ENCODE measurements at regions not wholly inside any gene's neighbourhood (a gene's known extent, or its start where the extent isn't known, plus 50 kb on each side); places are given as distances from the start of the nearest gene placed in this dataset.

- Histone ChIP-seq H3K79me2 (ENCODE audit: control insufficient read depth, insufficient read depth, low read length) (no peaks in the 10 kb centered on the region), H3K27ac (ENCODE audit: extremely low read depth, low read depth, low read length) (no peak overlapping the region), H4K20me1 (replicated peaks; ENCODE audit: control insufficient read depth, insufficient read depth, low read length) (no peaks in the 10 kb centered on the region), H3K4me2 (ENCODE audit: insufficient read depth, low read length) (no peak overlapping the region), H3K27me3 (ENCODE audit: control insufficient read depth in 2 of 2, insufficient read depth in 2 of 2, low read length in 2 of 2) (peaks cover 11 to 35% of the 10 kb centered on the region in 2 experiments; a peak in 4 of 5 replicates), H3K9me3 (replicated peaks; ENCODE audit: control insufficient read depth, insufficient read depth, low read depth, low read length) (no peaks in the 10 kb centered on the region), H3K9me1 (ENCODE audit: control insufficient read depth, insufficient read depth, low read length) (no peaks in the 10 kb centered on the region), H2AFZ (ENCODE audit: low read depth, low read length) (no peak overlapping the region), H3K36me3 (ENCODE audit: control insufficient read depth, insufficient read depth, low read length) (no peaks in the 10 kb centered on the region), H3K4me1 (replicated peaks in 1 of 2; ENCODE audit: control insufficient read depth in 2 of 2, insufficient read depth in 2 of 2, low read length in 2 of 2) (no peaks in the 10 kb centered on the region), H3K4me3 (no peak overlapping the region), H3K9ac (ENCODE audit: insufficient read depth in 1 of 2, low read depth in 2 of 2, low read length in 2 of 2) (no peak overlapping the region)
- ChIA-PET POLR2A (no interaction called here), CTCF (ENCODE audit: low intra/inter-chr PET ratio) (no interaction called here)
- FAIRE-seq = no peak
- ATAC-seq = no peak
- WGBS (ENCODE audit: insufficient coverage, low coverage, missing lambda C conversion rate) = 0% methylated on average over 2 of the region's 2 CpGs
- intact Hi-C loops (cut with micrococcal nuclease) (no loop called here), in situ Hi-C loops (cut with MboI) (no loop called here)
- no TSS peak for BruUV-seq (replicated peaks)
- no peak for DNase-seq (ENCODE audit: extremely low read depth in 1 of 4, low spot score in 3 of 4)
- TF ChIP-seq ZNF76 (CRISPR knock-in tag; IDR thresholded peaks at IDR 0.05; ENCODE audit: borderline replicate concordance) (no peak), SMARCA4 (IDR thresholded peaks at IDR 0.05) (no peak), SMARCB1 (IDR thresholded peaks at IDR 0.05; ENCODE audit: insufficient read length, low read depth) (no peak), GTF3C2 (IDR thresholded peaks at IDR 0.05; ENCODE audit: borderline replicate concordance, extremely low read depth, insufficient read length) (no peak), FOXK2 (conservative IDR thresholded peaks at IDR 0.05 in 1 of 2, IDR thresholded peaks at IDR 0.05 in 1 of 2; ENCODE audit: low read depth in 2 of 2) (no peak), NFRKB (IDR thresholded peaks at IDR 0.05; ENCODE audit: low read depth) (no peak), NR1H2 (CRISPR knock-in tag; IDR thresholded peaks at IDR 0.05) (no peak), DNMT1 (IDR thresholded peaks at IDR 0.05) (no peak), NELFE (IDR thresholded peaks at IDR 0.05; ENCODE audit: insufficient read depth, insufficient read length) (no peak), MYNN (IDR thresholded peaks at IDR 0.05) (no peak), MYNN (CRISPR knock-in tag; IDR thresholded peaks at IDR 0.05) (no peak), ZNF780A (CRISPR knock-in tag; IDR thresholded peaks at IDR 0.05) (no peak), HNRNPL (IDR thresholded peaks at IDR 0.05; ENCODE audit: low read depth, low read length) (no peak), GABPA (tag; conservative IDR thresholded peaks at IDR 0.05; ENCODE audit: low read depth) (no peak), ZNF224 (CRISPR knock-in tag; IDR thresholded peaks at IDR 0.05) (no peak), KLF13 (tag; IDR thresholded peaks at IDR 0.05; ENCODE audit: borderline replicate concordance, low read depth) (no peak), ZNF766 (CRISPR knock-in tag; conservative IDR thresholded peaks at IDR 0.05) (no peak), ZFP1 (CRISPR knock-in tag; IDR thresholded peaks at IDR 0.05) (no peak)
Observed at GRCh38 chr3:46146021-46146420, 62.1 kb downstream of the CCR1 start.
